Astrocyte of the spinal cord (primary cell): ENCODE measurements at regions not wholly inside any gene's neighbourhood (a gene's known extent, or its start where the extent isn't known, plus 50 kb on each side); places are given as distances from the start of the nearest gene placed in this dataset.
"Not testable (repeated sequence)": the region's sequence is repeated elsewhere in the genome, so short reads cannot be mapped to it uniquely, and the experiment has no call there.

Experiments used
- DNase-seq: peaks from one replicate; pipeline ENCODE4 v3.0.0; 2011; ENCODE audit warnings: low read depth, low spot score
- H3K4me3 ChIP-seq: 2 replicates; pipeline ENCODE4 v1.5.1; 2011; ENCODE audit warnings: low read depth, mild to moderate bottlenecking, low read length, moderate library complexity
- CTCF ChIP-seq: IDR thresholded peaks from 2 replicates; pipeline ENCODE4 v1.5.1; 2012; ENCODE audit warnings: low read depth, mild to moderate bottlenecking, low read length, inconsistent platforms
- in situ Hi-C: cut with HindIII; loops from 2 replicates; pipeline ENCODE4 v1.10.0; 2017; ENCODE audit warnings: low sequenced_read_pairs

GRCh38 chr2:16736633-16737032 is 71.0 kb upstream of the CYRIA start:
- in situ Hi-C loops: no loop called here
- TF ChIP-seq CTCF: no peak
- H3K4me3 ChIP-seq: no peak overlapping the region
- no peak for DNase-seq

- TF ChIP-seq CTCF: no peak
- DNase-seq: no peak
- H3K4me3 ChIP-seq: no peak overlapping the region
- in situ Hi-C loops: no loop called here
Observed at GRCh38 chr2:16729335-16729734, 63.7 kb upstream of the CYRIA start.

- DNase-seq: no peak
- H3K4me3 ChIP-seq: no peak overlapping the region
- in situ Hi-C loops: no loop called here
- TF ChIP-seq CTCF: no peak
Observed at GRCh38 chr2:16728351-16729136, 62.9 kb upstream of the CYRIA start.

- in situ Hi-C loops, H3K4me3 ChIP-seq, DNase-seq: not testable (repeated sequence)
Observed at GRCh38 chr2:16727849-16728248, 62.2 kb upstream of the CYRIA start.

- in situ Hi-C loops: no loop called here
- DNase-seq: peak; percentile 11
- no peak overlapping the region for H3K4me3 ChIP-seq
- TF ChIP-seq CTCF: peak; percentile 29
Observed at GRCh38 chr2:16727256-16727655, 61.6 kb upstream of the CYRIA start.

- no peak for DNase-seq
- TF ChIP-seq CTCF: no peak
- no peak overlapping the region for H3K4me3 ChIP-seq
- in situ Hi-C loops: no loop called here
Observed at GRCh38 chr2:16726577-16726976, 60.9 kb upstream of the CYRIA start.

GRCh38 chr2:16726147-16726546 is 60.5 kb upstream of the CYRIA start:
- TF ChIP-seq CTCF: no peak
- in situ Hi-C loops: no loop called here
- H3K4me3 ChIP-seq: no peak overlapping the region
- DNase-seq: no peak
